GM12878 (cell line): ENCODE measurements at regions not wholly inside any gene's neighbourhood (a gene's known extent, or its start where the extent isn't known, plus 50 kb on each side); places are given as distances from the start of the nearest gene placed in this dataset.

Experiments
- ATAC-seq: fragments of 200-7000 bp; cut with Tn5 transposase; 3 replicates; pipeline ENCODE4 v1.9.1; 2020; ENCODE audit warnings: mild to moderate bottlenecking, moderate library complexity
- BruUV-seq: library from RNA; stranded (reverse); fragments of 400-500 nt; replicated peaks from 2 replicates; lab custom pipeline; 2021; lab: Mats Ljungman, UMichigan
- CTCF ChIA-PET: fragments of 300-600 bp; sonication (Branson Sonifier 250); formaldehyde crosslinking; extraction: SDS; loops from one replicate; lab custom pipeline; 2021; ENCODE audit warnings: inconsistent platforms; lab: Yijun Ruan, JAX
- POLR2A ChIA-PET: fragments of 350-600 bp; formaldehyde crosslinking; extraction: SDS; loops from one replicate; lab custom pipeline; 2021; ENCODE audit warnings: inconsistent platforms; lab: Charles Lee
- RAD21 ChIA-PET: fragments of 300-600 bp; sonication (Branson Sonifier 250); formaldehyde crosslinking; loops from one replicate; lab custom pipeline; 2023; ENCODE audit warnings: antibody characterized with exemption; ENCODE audit not compliant: unreplicated experiment; lab: Charles Lee
- SMC1A ChIA-PET: fragments of 300-600 bp; sonication (Branson Sonifier 250); formaldehyde crosslinking; loops from one replicate; lab custom pipeline; 2023; ENCODE audit not compliant: unreplicated experiment, uncharacterized antibody; lab: Charles Lee
- DNase-seq: peaks from one replicate; pipeline ENCODE4 v3.0.0-alpha.2; 2011; ENCODE audit warnings: low read depth, low spot score
- FAIRE-seq: peaks from 3 replicates; lab custom pipeline; 2011; peaks lifted over from hg19 to GRCh38; lab: Jason Lieb, UNC
- H2AFZ ChIP-seq: 2 replicates; pipeline ENCODE4 v1.6.0; 2011; ENCODE audit warnings: low read depth, low read length, control low read depth; ENCODE audit not compliant: control insufficient read depth
- H3K27ac ChIP-seq: 2 replicates; pipeline ENCODE4 v1.5.1; 2011; ENCODE audit warnings: control low read depth; ENCODE audit not compliant: control insufficient read depth, insufficient read depth
- H3K27me3 ChIP-seq, 2 experiments: replicated peaks in 1 of 2; 2 replicates each; pipeline versions ENCODE4 v1.6.0 to v1.6.1; 2011; ENCODE audit warnings: low read length in 1 of 2; ENCODE audit not compliant: control insufficient read depth in 2 of 2, insufficient read depth in 2 of 2
- H3K36me3 ChIP-seq, 2 experiments: 2 replicates each; pipeline ENCODE4 v1.5.1; 2011; ENCODE audit warnings: low read length in 1 of 2; ENCODE audit not compliant: control insufficient read depth in 2 of 2, insufficient read depth in 2 of 2
- H3K4me1 ChIP-seq: 2 replicates; pipeline ENCODE4 v1.6.1; 2011; ENCODE audit warnings: mild to moderate bottlenecking, low read length, moderate library complexity, mixed read lengths; ENCODE audit not compliant: control insufficient read depth, insufficient read depth
- H3K4me2 ChIP-seq: 2 replicates; pipeline ENCODE4 v1.6.0; 2011; ENCODE audit warnings: control low read depth; ENCODE audit not compliant: control insufficient read depth, insufficient read depth
- H3K4me3 ChIP-seq: fragments of 200-600 bp; sonication (generic); 2 replicates; pipeline ENCODE4 v1.5.1; 2016
- H3K79me2 ChIP-seq: 2 replicates; pipeline ENCODE4 v1.6.0; 2011; ENCODE audit warnings: low read length; ENCODE audit not compliant: control insufficient read depth, insufficient read depth
- H3K9ac ChIP-seq: 2 replicates; pipeline ENCODE4 v1.8.0; 2011; ENCODE audit warnings: low read length, control low read depth, mixed read lengths; ENCODE audit not compliant: control insufficient read depth, insufficient read depth
- H3K9me3 ChIP-seq: replicated peaks from 3 replicates; pipeline ENCODE4 v1.5.1; 2011; ENCODE audit warnings: mild to moderate bottlenecking, low read length; ENCODE audit not compliant: control insufficient read depth, insufficient read depth
- H4K20me1 ChIP-seq: 2 replicates; pipeline ENCODE4 v1.6.0; 2011; ENCODE audit not compliant: control insufficient read depth, insufficient read depth
- CBX5 ChIP-seq: sonication (generic); IDR thresholded peaks from 2 replicates; pipeline ENCODE4 v1.6.1; 2016; ENCODE audit warnings: low read depth, moderate library complexity, mild to moderate bottlenecking, inconsistent platforms
- CHD4 ChIP-seq: fragments of 200-600 bp; sonication (generic); IDR thresholded peaks from 2 replicates; pipeline ENCODE4 v1.6.1; 2016; ENCODE audit warnings: mild to moderate bottlenecking
- CREB1 ChIP-seq: IDR thresholded peaks from 2 replicates; pipeline ENCODE4 v1.6.1; 2012; ENCODE audit warnings: low read depth, mild to moderate bottlenecking, inconsistent platforms
- CREM ChIP-seq: IDR thresholded peaks from 2 replicates; pipeline ENCODE4 v1.6.1; 2014; ENCODE audit warnings: antibody characterized with exemption, low read depth
- CTCF ChIP-seq, 3 experiments: IDR thresholded peaks in 2 of 3; conservative IDR thresholded peaks in 1 of 3; 2 replicates each; pipeline ENCODE4 v1.5.1; 2011; ENCODE audit warnings: low read depth in 3 of 3, low read length in 3 of 3, mild to moderate bottlenecking in 3 of 3, control low read depth in 2 of 3, moderate library complexity in 2 of 3, inconsistent platforms in 1 of 3, mixed read lengths in 1 of 3; ENCODE audit not compliant: control insufficient read depth in 2 of 3, insufficient read depth in 1 of 3; ENCODE audit errors: extremely low read depth in 1 of 3
- NRF1 ChIP-seq: conservative IDR thresholded peaks from 2 replicates; pipeline ENCODE4 v1.6.1; 2011; ENCODE audit warnings: mild to moderate bottlenecking, low read depth, low read length, improper control_type of control experiment
- PRDM15 ChIP-seq: fragments of 450-650 bp; formaldehyde crosslinking; IDR thresholded peaks from 2 replicates; pipeline ENCODE4 v1.4.0; 2020; ENCODE audit warnings: mild to moderate bottlenecking, moderate library complexity
- RAD51 ChIP-seq: fragments of 450-650 bp; IDR thresholded peaks from 2 replicates; pipeline ENCODE4 v1.6.1; 2016; ENCODE audit warnings: moderate library complexity, mild to moderate bottlenecking, inconsistent platforms
- SIN3A ChIP-seq: IDR thresholded peaks from 2 replicates; pipeline ENCODE4 v1.6.1; 2012; ENCODE audit warnings: low read depth, low read length, improper control_type of control experiment
- SKIL ChIP-seq: fragments of 450-650 bp; IDR thresholded peaks from 2 replicates; pipeline ENCODE4 v1.6.1; 2017; ENCODE audit warnings: mild to moderate bottlenecking, low read depth, inconsistent platforms; ENCODE audit not compliant: poor library complexity, severe bottlenecking
- SMAD1 ChIP-seq: fragments of 450-650 bp; IDR thresholded peaks from 2 replicates; pipeline ENCODE4 v1.6.1; 2018; ENCODE audit warnings: mild to moderate bottlenecking, low read depth; ENCODE audit not compliant: partially characterized antibody
- SREBF1 ChIP-seq: IDR thresholded peaks from 2 replicates; pipeline ENCODE4 v1.6.1; 2012; ENCODE audit warnings: mild to moderate bottlenecking, low read length
- ZNF24 ChIP-seq: fragments of 450-650 bp; IDR thresholded peaks from 2 replicates; pipeline ENCODE4 v1.6.1; 2017; ENCODE audit warnings: antibody characterized with exemption, mild to moderate bottlenecking
- WGBS: methylation state at CpG from one replicate; pipeline ENCODE4 v1.1.6; 2016; ENCODE audit warnings: low lambda C conversion rate; ENCODE audit not compliant: insufficient replicate concordance, insufficient coverage; ENCODE audit errors: missing lambda C conversion rate; 5-methylcytosine and 5-hydroxymethylcytosine counted together
- in situ Hi-C: fragments of 300-500 bp; cut with MboI; formaldehyde crosslinking; loops from 9 replicates; pipeline ENCODE4 v1.14.3; 2018; ENCODE audit warnings: mixed read lengths
- intact Hi-C: fragments of 100-400 bp; cut with micrococcal nuclease; formaldehyde crosslinking; loops from one replicate; pipeline ENCODE4 v1.14.2; 2022; ENCODE audit not compliant: unreplicated experiment
- TF ChIP-seq, protein P1 (sequence below): fragments of 450-650 bp; IDR thresholded peaks from 2 replicates; pipeline ENCODE4 v1.6.1; 2017; ENCODE audit warnings: antibody characterized with exemption, mild to moderate bottlenecking, moderate library complexity

DNA sequence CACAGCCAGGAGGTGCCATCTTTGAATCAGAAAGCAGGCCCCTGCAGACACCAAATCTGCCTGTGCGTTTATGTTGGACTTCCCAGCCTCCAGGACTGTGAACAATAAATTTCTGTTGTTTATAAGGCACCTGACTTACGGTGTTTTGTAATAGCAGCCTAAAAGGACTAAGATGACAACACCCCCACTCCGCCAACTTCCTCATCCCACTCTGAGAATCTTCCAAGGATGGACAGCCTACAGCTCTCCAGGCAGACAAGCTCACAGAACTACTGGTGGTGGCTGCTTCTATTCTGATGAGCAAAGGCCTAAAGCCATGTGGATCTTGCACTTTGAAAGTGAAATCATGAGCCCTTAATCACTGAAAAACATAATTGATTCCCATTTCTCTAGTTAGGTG, 449.2 kb downstream of the TSHZ3 start:
- no peaks in the 10 kb centered on the region for H3K36me3 ChIP-seq
- H3K4me3 ChIP-seq: no peak overlapping the region
- ChIA-PET RAD21 (no interaction called here), POLR2A (no interaction called here), SMC1A (no interaction called here), CTCF (no interaction called here)
- in situ Hi-C loops: no loop called here
- BruUV-seq: no TSS peak
- no peak for DNase-seq
- no peak overlapping the region for H3K4me2 ChIP-seq
- intact Hi-C loops: no loop called here
- FAIRE-seq: no peak
- H4K20me1 ChIP-seq: no peaks in the 10 kb centered on the region
- no peaks in the 10 kb centered on the region for H3K4me1 ChIP-seq
- H3K27ac ChIP-seq: no peak overlapping the region
- no peaks in the 10 kb centered on the region for H3K79me2 ChIP-seq
- no peak for ATAC-seq
- no peak overlapping the region for H2AFZ ChIP-seq
- 36% methylated on average over 3 of the region's 3 CpGs for WGBS
- no peaks in the 10 kb centered on the region for H3K27me3 ChIP-seq
- H3K9me3 ChIP-seq: no peaks in the 10 kb centered on the region
- no peak overlapping the region for H3K9ac ChIP-seq
- TF ChIP-seq CBX5 (no peak), CHD4 (no peak), CREM (no peak), CREB1 (no peak), SREBF1 (no peak), SMAD1 (no peak), SKIL (no peak), PRDM15 (CRISPR knock-in tag) (no peak), RAD51 (no peak), NRF1 (no peak), ZNF24 (no peak), CTCF (IDR thresholded peaks at IDR 0.05 in 2 of 3, conservative IDR thresholded peaks at IDR 0.05 in 1 of 3; ENCODE audit: control insufficient read depth in 2 of 3, extremely low read depth in 1 of 3, insufficient read depth in 1 of 3, low read depth in 3 of 3, low read length in 3 of 3) (no peak), SIN3A (no peak)
- TF ChIP-seq, protein P1, sequence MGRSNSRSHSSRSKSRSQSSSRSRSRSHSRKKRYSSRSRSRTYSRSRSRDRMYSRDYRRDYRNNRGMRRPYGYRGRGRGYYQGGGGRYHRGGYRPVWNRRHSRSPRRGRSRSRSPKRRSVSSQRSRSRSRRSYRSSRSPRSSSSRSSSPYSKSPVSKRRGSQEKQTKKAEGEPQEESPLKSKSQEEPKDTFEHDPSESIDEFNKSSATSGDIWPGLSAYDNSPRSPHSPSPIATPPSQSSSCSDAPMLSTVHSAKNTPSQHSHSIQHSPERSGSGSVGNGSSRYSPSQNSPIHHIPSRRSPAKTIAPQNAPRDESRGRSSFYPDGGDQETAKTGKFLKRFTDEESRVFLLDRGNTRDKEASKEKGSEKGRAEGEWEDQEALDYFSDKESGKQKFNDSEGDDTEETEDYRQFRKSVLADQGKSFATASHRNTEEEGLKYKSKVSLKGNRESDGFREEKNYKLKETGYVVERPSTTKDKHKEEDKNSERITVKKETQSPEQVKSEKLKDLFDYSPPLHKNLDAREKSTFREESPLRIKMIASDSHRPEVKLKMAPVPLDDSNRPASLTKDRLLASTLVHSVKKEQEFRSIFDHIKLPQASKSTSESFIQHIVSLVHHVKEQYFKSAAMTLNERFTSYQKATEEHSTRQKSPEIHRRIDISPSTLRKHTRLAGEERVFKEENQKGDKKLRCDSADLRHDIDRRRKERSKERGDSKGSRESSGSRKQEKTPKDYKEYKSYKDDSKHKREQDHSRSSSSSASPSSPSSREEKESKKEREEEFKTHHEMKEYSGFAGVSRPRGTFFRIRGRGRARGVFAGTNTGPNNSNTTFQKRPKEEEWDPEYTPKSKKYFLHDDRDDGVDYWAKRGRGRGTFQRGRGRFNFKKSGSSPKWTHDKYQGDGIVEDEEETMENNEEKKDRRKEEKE: no peak
